HT1080 (cell line): ENCODE measurements at regions not wholly inside any gene's neighbourhood (a gene's known extent, or its start where the extent isn't known, plus 50 kb on each side); places are given as distances from the start of the nearest gene placed in this dataset.

ENCODE experiments used
- DNase-seq: peaks from one replicate; pipeline ENCODE4 v3.0.0-alpha.2; 2015; ENCODE audit warnings: low read depth

DNA sequence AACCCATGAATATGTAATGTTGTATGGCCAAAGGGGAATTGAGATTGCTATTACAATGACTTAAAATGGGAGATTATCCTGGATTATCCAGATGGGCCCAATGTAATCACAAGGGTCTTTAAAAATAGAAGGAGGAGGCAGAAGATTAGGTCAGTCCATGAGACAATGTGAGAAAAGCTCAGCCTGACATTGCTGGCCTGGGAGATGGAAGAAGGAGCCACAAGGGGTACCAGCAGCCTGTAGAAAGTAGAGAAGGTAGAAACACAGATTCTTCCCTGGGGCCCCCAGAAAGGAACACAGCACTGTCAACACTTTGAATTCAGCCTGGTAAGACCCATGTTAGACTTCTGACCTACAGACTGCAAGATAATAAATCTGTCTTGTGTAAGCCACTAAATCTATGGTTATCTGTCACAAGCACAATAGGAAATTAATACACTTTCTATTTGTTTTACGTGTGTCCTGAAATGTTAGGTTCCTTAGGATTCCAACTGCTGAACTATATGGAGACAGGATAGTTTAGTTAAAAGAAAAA, 132.9 kb upstream of the SERP2 start:
- no peak for DNase-seq

DNA sequence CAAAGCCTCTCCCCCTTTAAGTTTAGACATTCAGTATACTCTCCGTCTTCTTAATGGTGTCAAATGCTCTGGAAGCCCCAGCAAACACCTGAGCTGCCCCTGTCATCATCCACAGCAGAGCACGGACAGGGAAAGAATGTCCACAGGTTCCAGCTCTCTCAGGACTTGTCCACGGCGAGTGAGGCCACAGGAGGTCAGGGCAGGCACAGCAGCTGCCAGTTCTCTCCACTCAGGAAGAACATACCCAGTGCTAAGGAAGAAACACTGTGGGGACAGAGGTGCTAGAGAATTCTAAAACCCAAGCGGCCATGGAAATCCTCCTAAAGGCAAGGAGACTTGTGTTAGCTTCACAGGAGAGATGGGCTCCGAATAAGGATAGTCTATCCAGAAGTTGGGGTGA, 132.0 kb upstream of the SERP2 start:
- no peak for DNase-seq

GRCh38 chr13:44242766-44243165, 130.9 kb upstream of the SERP2 start:
- no peak for DNase-seq

DNA sequence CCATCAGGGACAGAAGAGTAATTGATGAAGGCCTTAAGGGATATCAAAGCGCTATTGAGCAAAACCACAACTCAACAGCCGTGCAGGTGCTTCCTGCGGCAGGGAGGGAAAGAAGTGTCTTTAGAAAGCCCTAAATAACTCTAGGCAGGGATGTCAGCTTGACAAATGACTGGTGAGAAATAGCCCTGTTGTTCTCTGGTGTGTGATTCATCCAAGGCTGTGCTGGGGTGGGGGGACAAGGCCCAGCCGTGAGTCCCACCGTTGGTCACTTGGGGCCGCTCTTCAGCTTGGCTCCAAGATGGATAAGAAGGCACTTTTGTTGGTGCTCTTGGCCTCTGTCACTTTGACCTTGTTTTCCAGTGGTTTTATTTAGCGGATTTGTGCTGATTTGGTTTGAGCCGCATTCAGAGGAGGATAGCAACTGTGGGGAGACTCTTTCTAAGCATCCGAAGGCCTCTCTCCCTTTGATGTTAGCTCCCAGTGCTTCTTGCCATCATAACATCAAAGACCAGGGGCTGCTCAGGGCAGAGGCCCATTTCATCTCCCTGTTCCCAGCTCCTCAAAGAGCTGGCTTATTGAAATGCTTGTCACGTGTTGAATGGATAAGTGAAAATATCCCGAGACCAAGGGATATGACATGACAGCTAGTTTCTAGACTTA, 130.3 kb upstream of the SERP2 start:
- DNase-seq, result peak; percentile 100

- peak; percentile 98 for DNase-seq
Measured at GRCh38 chr13:44244288-44244687, 129.3 kb upstream of the SERP2 start.

GRCh38 chr13:44249431-44249836, 124.2 kb upstream of the SERP2 start:
- DNase-seq, result peak; percentile 36

DNA sequence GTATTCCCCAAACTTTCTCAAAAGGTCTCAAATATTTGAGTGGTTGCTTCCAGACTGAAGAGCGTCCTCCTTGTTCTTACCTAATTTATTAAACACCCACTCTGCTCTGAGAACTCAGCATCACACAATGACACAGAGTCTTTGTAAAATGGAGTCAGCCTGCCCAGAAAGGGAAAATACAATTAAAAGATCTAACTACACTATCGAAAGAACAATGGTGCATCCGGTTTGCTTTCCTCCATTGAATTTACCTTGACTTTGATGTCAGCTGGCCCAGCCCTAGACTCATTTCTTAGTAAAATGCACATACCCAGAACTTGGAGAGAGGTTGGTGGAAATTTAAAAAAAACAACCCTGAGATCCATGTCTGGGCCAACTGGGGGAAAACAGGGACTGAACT, 120.7 kb upstream of the SERP2 start:
- DNase-seq, result no peak

GRCh38 chr13:44255771-44256364, 117.8 kb upstream of the SERP2 start:
- DNase-seq, result no peak

DNA sequence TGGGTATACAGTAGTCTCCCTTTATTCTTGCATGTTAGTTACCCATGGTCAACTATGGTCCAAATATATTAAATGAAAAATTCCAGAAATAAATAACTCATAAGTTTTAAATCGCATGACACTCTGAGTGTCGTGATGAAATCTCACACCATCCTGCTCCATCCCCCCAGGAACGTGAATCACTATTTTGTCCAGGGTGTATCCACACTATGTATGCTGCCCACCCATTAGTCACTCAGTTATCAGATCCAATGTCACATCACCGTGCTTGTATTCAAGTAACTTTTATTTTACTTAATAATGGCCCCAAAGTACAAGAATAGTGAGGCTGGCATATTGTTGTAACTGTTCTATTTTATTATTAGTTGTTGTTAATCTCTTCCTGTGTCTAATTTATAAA, 115.8 kb upstream of the SERP2 start:
- DNase-seq, result no peak

DNA sequence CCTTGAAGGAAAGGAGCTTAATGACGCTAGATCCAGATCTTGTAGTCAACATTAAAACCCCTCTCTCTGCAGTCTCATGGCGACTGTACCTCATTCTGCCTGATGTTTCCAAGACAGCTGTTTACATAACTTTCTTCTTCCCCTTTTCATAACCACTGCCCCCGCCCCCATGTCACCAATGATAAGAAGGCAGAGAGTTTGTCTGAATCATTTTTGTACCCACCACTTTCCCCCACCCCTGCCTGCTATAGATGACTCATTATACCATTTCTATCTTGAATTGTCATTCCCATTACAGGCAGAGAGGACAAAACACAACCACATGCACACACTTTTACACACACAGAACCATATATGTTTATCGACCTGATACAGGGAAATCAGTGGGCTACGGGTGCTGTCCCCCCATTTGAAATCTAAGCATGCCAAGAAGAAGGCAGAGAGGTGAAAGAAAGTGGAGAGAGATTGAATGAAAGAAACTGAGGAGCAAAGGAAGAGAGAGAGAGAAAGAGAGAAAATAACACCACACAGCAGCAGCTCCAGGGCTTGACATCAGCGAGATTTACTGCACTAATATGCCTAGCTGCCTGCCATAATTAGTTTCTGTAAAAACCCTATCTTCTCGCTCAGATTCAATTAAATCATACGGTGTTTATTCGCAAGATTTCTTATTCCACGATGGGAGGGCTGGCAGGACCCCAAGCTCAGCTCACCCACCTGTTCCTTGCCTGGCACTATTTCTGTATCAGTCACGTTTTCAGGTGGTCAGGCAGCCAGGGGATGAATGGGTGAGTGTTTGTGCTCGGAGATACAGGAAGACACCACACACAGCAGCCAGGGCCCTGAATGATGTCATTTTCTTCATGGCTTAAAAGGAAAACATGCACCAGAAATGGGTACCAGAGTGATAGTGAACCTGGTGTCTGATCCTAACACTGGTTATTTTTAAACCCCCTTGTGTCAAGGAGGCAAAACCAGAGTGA, 114.3 kb upstream of the SERP2 start:
- peak; percentile 87 for DNase-seq

- no peak for DNase-seq
Measured at GRCh38 chr13:44260336-44260735, 113.3 kb upstream of the SERP2 start.

GRCh38 chr13:44263751-44264620, 109.6 kb upstream of the SERP2 start:
- DNase-seq, result no peak

- DNase-seq, result no peak
Measured at GRCh38 chr13:44266305-44266704, 107.3 kb upstream of the SERP2 start.

DNA sequence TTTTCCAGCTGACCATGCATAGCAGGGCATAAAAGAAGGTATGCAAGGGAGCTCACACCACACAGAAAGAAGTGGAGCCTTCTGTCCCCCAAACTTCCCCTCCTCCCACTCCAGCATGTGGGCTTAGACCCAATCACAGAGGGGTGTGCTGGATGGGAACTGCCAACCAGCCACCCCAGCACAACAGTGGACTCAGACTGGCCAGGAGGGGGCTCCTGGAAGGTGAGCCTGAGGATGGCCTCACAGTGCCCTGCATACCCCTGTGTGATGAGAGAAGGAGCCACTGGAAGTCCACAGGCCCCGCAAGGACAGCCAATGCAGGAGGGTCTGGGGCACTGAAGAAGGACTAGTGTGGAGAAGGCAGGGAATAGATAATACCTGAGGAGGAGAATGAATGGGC, 106.9 kb upstream of the SERP2 start:
- DNase-seq, result no peak

DNA sequence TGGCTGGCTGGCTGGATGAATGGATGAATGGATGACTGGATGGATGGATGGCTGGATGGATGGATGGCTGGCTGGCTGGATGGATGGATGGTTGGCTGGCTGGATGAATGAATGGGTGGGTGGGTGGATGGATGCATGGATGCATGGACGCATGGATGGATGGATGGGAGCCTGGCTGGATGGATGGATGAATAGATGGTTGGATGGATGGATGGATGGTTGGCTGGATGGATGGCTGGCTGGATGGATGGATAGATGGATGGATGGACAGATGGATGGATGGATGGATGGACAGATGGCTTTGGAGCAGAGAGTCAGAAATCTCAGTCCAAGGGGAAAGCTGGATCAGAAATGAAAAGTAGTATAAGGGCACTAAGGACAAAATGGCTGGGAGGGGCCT, 106.4 kb upstream of the SERP2 start:
- no peak for DNase-seq

- DNase-seq, result peak; percentile 89
Measured at GRCh38 chr13:44267980-44268379, 105.6 kb upstream of the SERP2 start.

DNA sequence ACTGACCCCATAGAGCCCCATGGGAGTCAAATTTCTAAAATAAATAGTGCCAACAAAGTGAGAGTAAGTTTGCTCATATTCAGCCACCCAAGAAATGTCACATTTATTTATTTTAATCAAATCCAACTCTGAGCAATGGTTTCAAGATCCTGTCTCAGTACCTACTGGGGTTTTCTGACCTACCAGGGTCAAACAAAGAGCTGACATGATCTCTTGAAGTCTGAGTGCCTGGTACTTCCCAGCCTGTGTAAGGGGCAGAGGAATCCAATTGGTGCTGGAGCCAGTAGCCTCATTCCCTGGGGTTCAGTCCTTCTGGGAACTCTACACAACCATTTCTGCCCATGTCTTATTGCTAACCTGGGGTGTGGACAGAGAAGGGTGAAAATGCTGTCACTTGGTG, 104.6 kb upstream of the SERP2 start:
- no peak for DNase-seq

- DNase-seq, result no peak
Measured at GRCh38 chr13:44270150-44270549, 103.5 kb upstream of the SERP2 start.

DNA sequence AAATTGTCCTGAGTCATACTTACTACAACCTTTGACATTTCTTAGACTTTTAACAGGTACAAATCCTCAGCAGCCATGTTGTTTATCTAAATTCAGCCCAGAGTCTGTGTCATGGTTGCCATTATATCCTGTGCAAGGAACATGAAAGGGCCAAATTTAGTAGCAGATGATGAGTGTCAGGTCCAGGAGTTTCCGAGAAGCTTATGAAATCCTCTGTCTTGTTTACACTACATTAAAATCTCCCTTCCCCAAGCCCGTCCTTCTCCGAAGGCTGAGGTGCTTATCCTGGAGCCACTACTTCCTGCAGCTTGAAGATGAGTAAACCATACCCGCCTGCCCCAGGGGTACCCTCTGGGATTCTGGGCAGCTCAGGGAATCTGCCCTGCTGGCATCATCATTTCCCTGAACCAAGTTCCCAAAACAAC, 102.6 kb upstream of the SERP2 start:
- DNase-seq, result peak; percentile 88

DNA sequence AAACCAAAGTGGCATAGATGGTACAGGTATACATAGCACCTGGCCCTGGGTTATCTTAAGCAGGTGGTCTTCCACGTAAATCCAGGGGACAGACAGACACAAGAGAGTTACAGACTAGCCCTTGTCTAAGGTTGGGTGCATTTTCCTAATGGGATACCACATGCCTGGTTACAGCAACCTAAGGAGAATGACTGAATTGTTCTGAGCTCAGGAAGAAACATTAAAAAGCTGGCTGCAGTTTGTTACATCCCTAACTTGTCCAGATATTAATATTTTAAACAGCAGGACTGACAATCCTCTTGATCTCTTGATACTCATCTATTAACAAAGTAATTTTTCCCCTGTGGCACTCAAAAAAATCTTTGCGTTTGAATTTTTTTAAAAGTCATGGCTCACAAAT, 102.2 kb upstream of the SERP2 start:
- DNase-seq, result no peak

- DNase-seq, result no peak
Measured at GRCh38 chr13:44271915-44272341, 101.7 kb upstream of the SERP2 start.
